Tibial nerve (tissue), 3 donors: ENCODE measurements at regions not wholly inside any gene's neighbourhood (a gene's known extent, or its start where the extent isn't known, plus 50 kb on each side); places are given as distances from the start of the nearest gene placed in this dataset.

Source experiments
- EP300 ChIP-seq, 2 donors: sonication (generic); formaldehyde crosslinking; IDR thresholded peaks; one replicate each; pipeline ENCODE4 v1.6.1; 2017; ENCODE audit warnings: antibody characterized with exemption in 2 of 2, mild to moderate bottlenecking in 1 of 2
- POLR2A ChIP-seq, 2 donors: fragments of 450-650 bp; IDR thresholded peaks; one replicate each; pipeline ENCODE4 v1.6.1; 2017; ENCODE audit warnings: antibody characterized with exemption in 2 of 2, mild to moderate bottlenecking in 2 of 2, moderate library complexity in 2 of 2

GRCh38 chr6:86722131-86722530 lies 215.2 kb upstream of the HTR1E start:
- TF ChIP-seq POLR2A (IDR thresholded peaks at IDR 0.05): no peak
- TF ChIP-seq EP300 (IDR thresholded peaks at IDR 0.05): no peak
